ENCODE measurements at regions not wholly inside any gene's neighbourhood (a gene's known extent, or its start where the extent isn't known, plus 50 kb on each side); places are given as distances from the start of the nearest gene placed in this dataset.

GRCh38 chr17:79466562-79467350, 144.1 kb downstream of the RBFOX3 start:
- Histone ChIP-seq H3K4me1 (no peaks in the 10 kb centered on the region), H3K9me3 (no peaks in the 10 kb centered on the region), H3K4me3 (no peak overlapping the region), H3K27me3 (peaks cover 0 to 58% of the 10 kb centered on the region in 2 donors), H3K36me3 (no peaks in the 10 kb centered on the region), H3K27ac (no peak overlapping the region)
- DNase-seq (ENCODE audit: low spot score in 2 of 2): no peak
- intact Hi-C loops (cut with DNase I; ENCODE audit: low total_unique reads): no loop called here
- TF ChIP-seq CTCF (IDR thresholded peaks at IDR 0.05): no peak
- no peak for TF ChIP-seq POLR2AphosphoS5 (IDR thresholded peaks at IDR 0.05)
- no peak for TF ChIP-seq POLR2A (IDR thresholded peaks at IDR 0.05)

GRCh38 chr17:79465681-79466025, 145.2 kb downstream of the RBFOX3 start:
- no peaks in the 10 kb centered on the region for H3K36me3 ChIP-seq
- peaks cover 0 to 66% of the 10 kb centered on the region in 2 donors for H3K27me3 ChIP-seq
- no peak for DNase-seq (ENCODE audit: low spot score in 2 of 2)
- H3K9me3 ChIP-seq: no peaks in the 10 kb centered on the region
- no peaks in the 10 kb centered on the region for H3K4me1 ChIP-seq
- TF ChIP-seq POLR2A (IDR thresholded peaks at IDR 0.05): no peak
- TF ChIP-seq CTCF (IDR thresholded peaks at IDR 0.05): no peak
- TF ChIP-seq POLR2AphosphoS5 (IDR thresholded peaks at IDR 0.05): no peak
- intact Hi-C loops (cut with DNase I; ENCODE audit: low total_unique reads): no loop called here
- no peak overlapping the region for H3K4me3 ChIP-seq
- no peak overlapping the region for H3K27ac ChIP-seq

GRCh38 chr17:79465011-79465680, 145.7 kb downstream of the RBFOX3 start:
- no peaks in the 10 kb centered on the region for H3K36me3 ChIP-seq
- no peak for TF ChIP-seq CTCF (IDR thresholded peaks at IDR 0.05)
- no peak for TF ChIP-seq POLR2AphosphoS5 (IDR thresholded peaks at IDR 0.05)
- TF ChIP-seq POLR2A (IDR thresholded peaks at IDR 0.05): no peak
- H3K4me1 ChIP-seq: no peaks in the 10 kb centered on the region
- intact Hi-C loops (cut with DNase I; ENCODE audit: low total_unique reads): no loop called here
- DNase-seq (ENCODE audit: low spot score in 2 of 2): no peak
- no peaks in the 10 kb centered on the region for H3K9me3 ChIP-seq
- no peak overlapping the region for H3K4me3 ChIP-seq
- H3K27me3 ChIP-seq: peaks cover 0 to 66% of the 10 kb centered on the region in 2 donors
- no peak overlapping the region for H3K27ac ChIP-seq

GRCh38 chr17:79464318-79465010, 146.4 kb downstream of the RBFOX3 start:
- Histone ChIP-seq H3K27me3 (peaks cover 0 to 62% of the 10 kb centered on the region in 2 donors), H3K36me3 (no peaks in the 10 kb centered on the region), H3K4me1 (no peaks in the 10 kb centered on the region), H3K27ac (no peak overlapping the region), H3K9me3 (no peaks in the 10 kb centered on the region), H3K4me3 (no peak overlapping the region)
- DNase-seq (ENCODE audit: low spot score in 2 of 2): no peak
- TF ChIP-seq POLR2AphosphoS5 (IDR thresholded peaks at IDR 0.05): no peak
- no peak for TF ChIP-seq POLR2A (IDR thresholded peaks at IDR 0.05)
- intact Hi-C loops (cut with DNase I; ENCODE audit: low total_unique reads): loop anchor here (5.0 kb wide), 1 partner anchor 528 kb away; no protein-coding TSS in a partner anchor

GRCh38 chr17:79463421-79464317, 147.2 kb downstream of the RBFOX3 start:
- no peak for DNase-seq (ENCODE audit: low spot score in 2 of 2)
- H3K4me1 ChIP-seq: no peaks in the 10 kb centered on the region
- no peak overlapping the region for H3K27ac ChIP-seq
- no peak overlapping the region for H3K4me3 ChIP-seq
- peaks cover 0 to 54% of the 10 kb centered on the region in 2 donors for H3K27me3 ChIP-seq
- intact Hi-C loops (cut with DNase I; ENCODE audit: low total_unique reads): loop anchor here (5.0 kb wide), 1 partner anchor 529 kb away; no protein-coding TSS in a partner anchor
- H3K9me3 ChIP-seq: no peaks in the 10 kb centered on the region
- TF ChIP-seq CTCF (IDR thresholded peaks at IDR 0.05): no peak
- no peak for TF ChIP-seq POLR2A (IDR thresholded peaks at IDR 0.05)
- no peak for TF ChIP-seq POLR2AphosphoS5 (IDR thresholded peaks at IDR 0.05)
- no peaks in the 10 kb centered on the region for H3K36me3 ChIP-seq

All from breast epithelium (tissue), 4 donors.